Peyer's patch (tissue), 4 donors: ENCODE measurements at regions not wholly inside any gene's neighbourhood (a gene's known extent, or its start where the extent isn't known, plus 50 kb on each side); places are given as distances from the start of the nearest gene placed in this dataset.

ENCODE experiments used
- DNase-seq, 3 donors: peaks; one replicate each; pipeline ENCODE4 v3.0.0-alpha.2; 2017 to 2019
- H3K27ac ChIP-seq, 4 donors: fragments of 200-600 bp; sonication (generic); one replicate each; pipeline ENCODE4 v1.5.1; 2016 to 2019
- H3K27me3 ChIP-seq, 2 donors: fragments of 200-600 bp; sonication (generic); one replicate each; pipeline ENCODE4 v1.5.1; 2019
- H3K36me3 ChIP-seq, 3 donors: fragments of 200-600 bp; sonication (generic); one replicate each; pipeline ENCODE4 v1.5.1; 2016 to 2019
- H3K4me1 ChIP-seq, 4 donors: fragments of 200-600 bp; sonication (generic); one replicate each; pipeline ENCODE4 v1.5.1; 2016 to 2019
- H3K4me3 ChIP-seq, 4 donors: fragments of 200-600 bp; sonication (generic); 1 replicate in 3 of 4; 2 replicates in 1 of 4; pipeline ENCODE4 v1.5.1; 2016 to 2019; ENCODE audit warnings: mild to moderate bottlenecking in 1 of 4
- H3K9me3 ChIP-seq, 4 donors: fragments of 200-600 bp; sonication (generic); one replicate each; pipeline ENCODE4 v1.5.1; 2016 to 2019; ENCODE audit warnings: mild to moderate bottlenecking in 1 of 4
- POLR2A ChIP-seq, 2 donors: fragments of 450-650 bp; IDR thresholded peaks; one replicate each; pipeline ENCODE4 v1.5.1; 2017; ENCODE audit warnings: antibody characterized with exemption in 2 of 2, mild to moderate bottlenecking in 2 of 2, moderate library complexity in 2 of 2
- TF ChIP-seq, protein P1 (sequence below), 6 experiments: fragments of 450-650 bp in 4 of 6; fragments of 200-600 bp in 2 of 6; sonication (generic) in 1 of 6; IDR thresholded peaks; one replicate each; pipeline ENCODE4 v1.5.1; 2017 to 2019; ENCODE audit warnings: antibody characterized with exemption in 6 of 6, mild to moderate bottlenecking in 3 of 6, moderate library complexity in 1 of 6

DNA sequence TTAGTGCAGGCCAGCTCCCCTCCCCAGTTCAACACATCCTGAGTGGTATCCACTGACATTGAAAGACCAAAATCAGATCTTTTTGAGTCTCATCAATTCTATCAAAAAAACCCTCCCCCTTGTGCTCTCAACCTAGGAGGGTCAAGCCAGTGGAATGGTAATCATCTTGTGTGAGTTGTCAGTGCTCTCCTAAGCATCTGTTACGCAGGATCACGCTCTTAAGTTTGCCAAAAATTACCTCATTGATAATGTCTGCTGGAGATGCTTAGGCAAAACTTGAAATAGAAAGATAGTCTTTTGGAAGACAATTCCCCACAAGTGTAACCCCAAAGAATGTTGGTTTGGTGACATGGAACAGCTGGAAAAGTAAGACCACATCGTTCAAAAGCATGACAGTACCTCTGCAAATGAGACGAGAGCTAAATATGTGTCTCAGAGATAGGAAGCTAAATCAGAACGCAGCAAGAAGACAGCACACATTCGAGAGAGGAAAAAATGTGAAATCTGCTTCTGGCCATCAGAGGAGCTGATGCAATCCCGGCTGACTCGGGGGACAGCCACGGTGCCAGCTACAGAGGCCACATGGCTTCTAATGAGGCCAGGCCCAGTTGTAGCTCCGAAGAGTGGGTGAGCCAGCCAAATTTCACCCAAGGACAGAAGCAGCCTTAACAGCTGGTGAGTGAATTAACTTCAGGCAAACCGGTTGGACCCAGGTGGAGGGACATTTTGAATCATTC lies 753.9 kb downstream of the RNF144A start:
- no peak for TF ChIP-seq POLR2A (IDR thresholded peaks at IDR 0.05)
- TF ChIP-seq, protein P1, sequence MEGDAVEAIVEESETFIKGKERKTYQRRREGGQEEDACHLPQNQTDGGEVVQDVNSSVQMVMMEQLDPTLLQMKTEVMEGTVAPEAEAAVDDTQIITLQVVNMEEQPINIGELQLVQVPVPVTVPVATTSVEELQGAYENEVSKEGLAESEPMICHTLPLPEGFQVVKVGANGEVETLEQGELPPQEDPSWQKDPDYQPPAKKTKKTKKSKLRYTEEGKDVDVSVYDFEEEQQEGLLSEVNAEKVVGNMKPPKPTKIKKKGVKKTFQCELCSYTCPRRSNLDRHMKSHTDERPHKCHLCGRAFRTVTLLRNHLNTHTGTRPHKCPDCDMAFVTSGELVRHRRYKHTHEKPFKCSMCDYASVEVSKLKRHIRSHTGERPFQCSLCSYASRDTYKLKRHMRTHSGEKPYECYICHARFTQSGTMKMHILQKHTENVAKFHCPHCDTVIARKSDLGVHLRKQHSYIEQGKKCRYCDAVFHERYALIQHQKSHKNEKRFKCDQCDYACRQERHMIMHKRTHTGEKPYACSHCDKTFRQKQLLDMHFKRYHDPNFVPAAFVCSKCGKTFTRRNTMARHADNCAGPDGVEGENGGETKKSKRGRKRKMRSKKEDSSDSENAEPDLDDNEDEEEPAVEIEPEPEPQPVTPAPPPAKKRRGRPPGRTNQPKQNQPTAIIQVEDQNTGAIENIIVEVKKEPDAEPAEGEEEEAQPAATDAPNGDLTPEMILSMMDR (IDR thresholded peaks at IDR 0.05), result no peak
- H3K9me3 ChIP-seq, result no peaks in the 10 kb centered on the region
- no peak overlapping the region for H3K4me3 ChIP-seq
- H3K27ac ChIP-seq, result peak overlapping the region in 2 of 4 donors; percentile 42 to 48
- H3K4me1 ChIP-seq, result peaks cover 0 to 6% (median 0%) of the 10 kb centered on the region in 4 donors
- no peaks in the 10 kb centered on the region for H3K36me3 ChIP-seq
- H3K27me3 ChIP-seq, result no peaks in the 10 kb centered on the region
- no peak for DNase-seq

DNA sequence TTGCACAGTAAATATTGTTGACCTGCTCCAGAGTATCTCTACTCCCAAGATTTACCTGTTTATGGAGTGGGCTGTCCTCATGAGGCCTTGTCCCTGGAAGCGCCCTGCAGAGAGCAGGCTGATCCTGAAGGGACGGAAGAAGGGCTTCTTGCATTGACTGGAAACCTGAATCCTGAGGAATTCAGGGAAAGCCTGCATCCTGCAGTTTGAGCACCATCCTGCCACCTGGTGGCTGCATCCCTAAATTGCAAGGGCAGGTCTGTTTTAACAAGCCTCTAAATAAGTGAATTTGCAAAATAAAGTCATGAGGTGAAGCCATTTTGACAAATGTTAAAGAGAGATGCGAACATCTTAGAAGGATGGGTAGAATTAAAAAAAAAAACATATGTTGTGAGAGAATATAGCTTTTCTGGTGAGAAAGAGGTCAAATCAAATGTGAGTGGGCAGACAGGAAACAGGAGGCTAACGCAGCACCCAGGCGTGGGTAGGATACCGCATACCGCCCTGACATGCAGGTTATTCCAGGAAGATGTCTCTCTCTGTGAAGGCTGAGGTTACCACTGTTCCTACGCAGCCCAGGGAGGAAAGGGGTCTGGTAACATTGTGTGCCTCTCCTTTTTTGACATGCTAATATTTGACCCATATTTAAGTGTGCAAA lies 754.9 kb downstream of the RNF144A start:
- TF ChIP-seq, protein P1 (IDR thresholded peaks at IDR 0.05), result peak in 5 of 6 experiments; percentile 32 to 80 (median 69)
- TF ChIP-seq POLR2A (IDR thresholded peaks at IDR 0.05), result no peak
- H3K27ac ChIP-seq, result peak overlapping the region in 2 of 4 donors; percentile 42 to 48
- no peak overlapping the region for H3K4me3 ChIP-seq
- H3K9me3 ChIP-seq, result no peaks in the 10 kb centered on the region
- no peaks in the 10 kb centered on the region for H3K27me3 ChIP-seq
- peaks cover 0 to 6% (median 0%) of the 10 kb centered on the region in 4 donors for H3K4me1 ChIP-seq
- peak; percentile 38 to 83 (median 72) for DNase-seq
- no peaks in the 10 kb centered on the region for H3K36me3 ChIP-seq

DNA sequence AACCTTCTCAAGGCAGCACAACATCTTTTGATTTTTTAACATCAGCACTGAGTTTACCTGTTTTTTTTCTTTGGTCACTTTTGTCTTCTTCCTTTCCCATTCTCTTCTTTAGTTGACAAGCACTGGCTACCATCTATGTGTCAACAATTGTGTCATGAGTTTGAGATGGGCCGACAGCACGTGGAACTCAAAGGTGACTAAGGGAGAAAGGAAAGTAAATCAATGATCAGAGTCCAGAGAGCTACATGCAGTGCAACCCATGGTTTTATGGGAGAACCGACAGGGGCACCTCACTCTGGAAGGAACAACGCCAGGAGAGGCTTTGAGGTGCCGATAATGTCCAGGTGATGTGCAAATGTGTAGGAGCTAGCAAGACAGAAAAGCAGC lies 755.5 kb downstream of the RNF144A start:
- no peaks in the 10 kb centered on the region for H3K27me3 ChIP-seq
- peaks cover 0 to 6% (median 0%) of the 10 kb centered on the region in 4 donors for H3K4me1 ChIP-seq
- H3K36me3 ChIP-seq, result no peaks in the 10 kb centered on the region
- H3K27ac ChIP-seq, result peak overlapping the region in 1 of 4 donors; percentile 43
- no peak for DNase-seq
- H3K9me3 ChIP-seq, result no peaks in the 10 kb centered on the region
- H3K4me3 ChIP-seq, result no peak overlapping the region
- TF ChIP-seq POLR2A (IDR thresholded peaks at IDR 0.05), result no peak
- TF ChIP-seq, protein P1 (IDR thresholded peaks at IDR 0.05), result no peak

DNA sequence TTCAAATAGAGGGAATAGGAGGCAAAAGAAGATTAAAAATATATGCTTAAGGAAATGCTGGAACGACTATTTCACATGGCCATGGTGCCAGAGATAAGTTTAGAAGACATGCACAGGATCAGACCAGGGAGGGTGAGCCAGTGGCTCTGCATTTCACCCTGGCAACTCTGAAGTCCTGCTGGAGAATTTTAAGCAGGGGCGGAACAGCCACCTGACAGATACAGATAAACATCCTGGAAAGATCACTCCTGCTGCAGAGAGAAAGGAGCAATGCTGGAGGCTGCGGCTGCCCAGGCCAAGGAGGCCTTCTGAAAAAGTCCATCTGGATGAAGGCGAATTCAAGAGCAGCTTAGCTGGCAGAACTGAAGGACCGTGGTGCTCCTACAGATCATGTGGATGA lies 755.9 kb downstream of the RNF144A start:
- Histone ChIP-seq H3K4me1 (peaks cover 0 to 6% (median 0%) of the 10 kb centered on the region in 4 donors), H3K27ac (peak overlapping the region in 1 of 4 donors; percentile 43), H3K36me3 (no peaks in the 10 kb centered on the region), H3K27me3 (no peaks in the 10 kb centered on the region), H3K9me3 (no peaks in the 10 kb centered on the region), H3K4me3 (no peak overlapping the region)
- TF ChIP-seq, protein P1 (IDR thresholded peaks at IDR 0.05), result no peak
- TF ChIP-seq POLR2A (IDR thresholded peaks at IDR 0.05), result no peak
- no peak for DNase-seq

DNA sequence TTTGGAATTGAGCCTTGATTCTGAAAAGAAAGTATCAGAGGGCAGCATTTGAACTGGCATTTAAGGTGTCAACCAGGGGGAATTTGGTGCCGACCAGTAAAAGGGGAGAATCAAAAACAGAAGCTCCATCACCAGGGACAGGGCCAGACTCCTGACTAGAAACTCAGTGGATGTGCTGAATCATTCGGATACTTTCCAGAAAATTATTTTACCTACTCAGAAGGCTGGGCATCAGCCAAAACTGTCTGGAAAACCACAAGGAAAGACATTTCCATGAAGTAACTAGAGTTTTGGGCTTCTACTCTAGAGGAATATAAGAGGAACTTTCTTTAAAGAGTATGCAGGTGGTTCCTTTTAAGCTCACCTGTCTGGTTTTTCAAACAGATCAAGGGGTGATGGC lies 756.6 kb downstream of the RNF144A start:
- no peaks in the 10 kb centered on the region for H3K9me3 ChIP-seq
- no peak for DNase-seq
- no peak overlapping the region for H3K27ac ChIP-seq
- H3K36me3 ChIP-seq, result no peaks in the 10 kb centered on the region
- no peaks in the 10 kb centered on the region for H3K27me3 ChIP-seq
- peaks cover 0 to 6% (median 0%) of the 10 kb centered on the region in 4 donors for H3K4me1 ChIP-seq
- no peak for TF ChIP-seq POLR2A (IDR thresholded peaks at IDR 0.05)
- TF ChIP-seq, protein P1 (IDR thresholded peaks at IDR 0.05), result no peak
- H3K4me3 ChIP-seq, result no peak overlapping the region
